AG09309 (cell line): ENCODE measurements at regions not wholly inside any gene's neighbourhood (a gene's known extent, or its start where the extent isn't known, plus 50 kb on each side); places are given as distances from the start of the nearest gene placed in this dataset.

Source experiments
- DNase-seq: peaks from one replicate; pipeline ENCODE4 v3.0.0-alpha.2; 2010; ENCODE audit warnings: low read depth
- H3K4me3 ChIP-seq: 2 replicates; pipeline ENCODE4 v1.5.1; 2011; ENCODE audit warnings: mild to moderate bottlenecking, low read depth, low read length, moderate library complexity; ENCODE audit not compliant: control insufficient read depth
- CTCF ChIP-seq: IDR thresholded peaks from 2 replicates; pipeline ENCODE4 v1.5.1; 2011; ENCODE audit warnings: mild to moderate bottlenecking, low read depth, low read length, inconsistent platforms; ENCODE audit not compliant: insufficient read depth, control insufficient read depth; ENCODE audit errors: missing control alignments

DNA sequence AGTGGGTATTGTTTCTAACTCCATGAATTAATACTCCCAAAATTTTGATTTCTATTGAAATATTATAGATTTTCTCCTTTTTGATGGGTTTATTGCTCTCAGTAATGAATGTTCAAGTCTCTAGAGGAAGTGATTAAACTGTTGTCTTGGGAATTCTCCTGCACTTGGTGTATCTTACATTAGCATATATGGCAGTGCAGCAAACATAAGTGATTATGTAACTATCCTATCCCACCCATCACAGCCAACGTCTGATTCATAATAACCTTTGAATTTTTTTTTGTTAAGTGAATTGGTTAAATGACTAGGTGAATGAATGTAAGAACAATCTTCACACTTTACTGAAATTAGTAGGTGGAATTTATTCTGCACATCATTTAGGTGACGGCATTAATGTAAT, 483.7 kb downstream of the TAF11L14 start:
- H3K4me3 ChIP-seq = no peak overlapping the region
- TF ChIP-seq CTCF = no peak
- DNase-seq = no peak

DNA sequence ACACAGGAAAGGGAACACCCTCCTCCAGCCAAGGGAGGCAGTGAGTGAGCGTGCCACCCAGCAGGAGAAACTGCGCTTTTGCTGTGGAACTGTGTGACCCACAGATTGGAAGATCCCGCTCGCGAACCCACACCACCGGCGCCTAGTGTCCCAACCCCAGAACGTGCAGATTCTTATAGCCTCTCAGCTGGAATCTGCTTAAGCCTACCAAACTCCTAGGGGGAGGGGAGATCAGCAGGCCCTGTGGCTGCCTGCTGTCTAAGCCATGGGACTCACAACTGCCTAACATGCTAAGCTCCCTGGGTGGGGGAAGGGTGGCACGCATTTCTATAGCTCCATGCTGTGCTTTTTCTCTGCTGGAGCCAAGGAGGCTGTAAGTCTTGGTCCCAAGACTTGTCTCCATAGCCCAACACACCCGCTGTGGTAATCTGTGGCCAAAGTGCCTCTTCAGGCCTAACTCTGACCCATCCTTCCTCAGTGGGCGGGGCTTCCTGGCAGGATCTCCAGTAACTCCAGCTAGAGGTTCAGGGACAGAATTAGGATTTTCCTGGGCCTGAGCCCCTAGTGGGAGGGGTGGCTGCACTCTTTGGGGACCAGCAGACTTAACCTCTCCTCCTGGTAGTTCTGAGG, 485.0 kb downstream of the TAF11L14 start:
- H3K4me3 ChIP-seq = no peak overlapping the region
- DNase-seq = no peak
- TF ChIP-seq CTCF = no peak

GRCh38 chr5:18141222-18141621, 507.0 kb downstream of the TAF11L14 start:
- no peak for TF ChIP-seq CTCF
- DNase-seq = no peak
- H3K4me3 ChIP-seq = no peak overlapping the region

DNA sequence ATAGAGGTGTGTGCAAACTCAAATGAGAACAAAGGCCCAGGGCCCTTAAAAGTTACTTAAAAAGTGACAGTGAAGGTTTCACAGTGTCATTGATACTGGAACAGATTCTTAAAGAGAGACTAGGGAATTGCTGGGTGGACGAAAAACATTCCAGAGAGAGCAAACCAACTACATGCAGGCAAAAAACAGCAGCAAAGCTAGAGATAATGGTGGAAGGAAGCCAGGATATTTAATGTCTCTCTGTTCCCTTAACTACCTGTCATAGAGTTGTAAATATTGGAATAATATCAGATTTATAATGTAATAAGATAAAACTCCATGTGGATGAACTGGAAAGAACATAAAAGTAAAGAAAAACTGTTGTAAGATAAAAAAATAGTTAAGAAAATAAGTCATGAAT, 508.6 kb downstream of the TAF11L14 start:
- no peak for TF ChIP-seq CTCF
- no peak for DNase-seq
- H3K4me3 ChIP-seq = no peak overlapping the region

DNA sequence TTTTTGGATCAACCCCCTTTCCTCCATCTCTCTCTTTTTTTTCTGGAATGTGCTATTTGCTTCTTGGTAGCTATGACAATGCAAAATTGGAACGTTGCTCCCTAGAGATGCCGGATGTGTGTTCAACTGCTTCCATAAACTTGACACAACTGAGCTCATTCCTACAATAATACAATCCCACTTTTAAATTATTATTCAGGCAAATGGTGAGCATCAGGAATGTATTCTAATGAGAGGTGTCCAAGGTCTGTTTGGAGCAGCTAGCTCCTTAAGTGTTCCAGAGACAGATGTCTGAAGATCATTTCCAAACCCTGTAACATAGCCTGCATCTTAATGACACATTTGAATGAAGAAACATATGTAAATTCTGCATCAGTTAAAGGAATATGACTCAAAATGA, 518.4 kb downstream of the TAF11L14 start:
- no peak for DNase-seq
- no peak for TF ChIP-seq CTCF
- H3K4me3 ChIP-seq = no peak overlapping the region

DNA sequence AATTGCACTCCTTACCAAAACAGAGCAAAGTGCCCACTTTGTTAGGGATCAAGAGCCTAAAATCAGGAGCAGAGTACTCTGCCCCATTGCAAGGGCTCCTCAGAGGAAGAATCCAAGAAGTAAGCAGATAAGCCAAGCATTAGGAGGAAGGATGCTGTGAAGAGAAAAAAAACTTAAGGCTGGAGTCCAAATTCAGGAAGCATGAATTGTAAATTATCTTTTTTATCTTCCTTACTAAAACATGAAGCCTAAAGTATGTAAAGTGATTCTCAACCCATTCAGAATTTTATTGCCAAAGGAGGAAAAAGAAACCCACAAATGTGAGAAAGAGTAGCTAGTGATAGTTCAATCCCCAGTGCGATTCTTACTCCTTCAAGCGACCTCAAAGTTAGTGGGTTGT, 523.9 kb downstream of the TAF11L14 start:
- no peak for DNase-seq
- no peak for TF ChIP-seq CTCF
- no peak overlapping the region for H3K4me3 ChIP-seq

GRCh38 chr5:18159331-18159730, 525.1 kb downstream of the TAF11L14 start:
- no peak for TF ChIP-seq CTCF
- H3K4me3 ChIP-seq = no peak overlapping the region
- DNase-seq = no peak
